NAMALWA (cell line): ENCODE measurements at regions not wholly inside any gene's neighbourhood (a gene's known extent, or its start where the extent isn't known, plus 50 kb on each side); places are given as distances from the start of the nearest gene placed in this dataset.
"Not testable (repeated sequence)": the region's sequence is repeated elsewhere in the genome, so short reads cannot be mapped to it uniquely, and the experiment has no call there.

Source experiments
- DNase-seq: peaks from one replicate; pipeline ENCODE4 v3.0.0-alpha.2; 2015; ENCODE audit warnings: low spot score

GRCh38 chr13:78540058-78540457, 63.3 kb downstream of the POU4F1 start:
- DNase-seq = no peak

DNA sequence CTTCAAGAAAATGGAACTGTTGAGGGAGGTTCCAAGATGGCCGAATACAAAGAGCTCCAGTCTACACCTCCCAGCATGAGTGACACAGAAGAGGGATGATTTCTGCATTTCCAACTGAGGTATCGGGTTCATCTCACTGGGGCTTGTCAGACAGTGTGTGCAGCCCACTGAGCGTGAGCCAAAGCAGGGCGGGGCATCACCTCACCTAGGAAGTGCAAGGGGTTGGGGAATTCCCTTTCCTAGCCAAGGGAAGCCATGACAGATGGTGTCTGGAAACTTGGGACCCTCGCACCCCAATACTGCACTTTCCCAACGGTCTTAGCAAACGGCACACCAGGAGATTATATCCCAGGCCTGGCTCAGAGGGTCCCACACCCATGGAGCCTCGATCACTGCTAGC, 77.3 kb downstream of the POU4F1 start:
- not testable (repeated sequence) for DNase-seq

GRCh38 chr13:78524936-78525335, 78.4 kb downstream of the POU4F1 start:
- no peak for DNase-seq

DNA sequence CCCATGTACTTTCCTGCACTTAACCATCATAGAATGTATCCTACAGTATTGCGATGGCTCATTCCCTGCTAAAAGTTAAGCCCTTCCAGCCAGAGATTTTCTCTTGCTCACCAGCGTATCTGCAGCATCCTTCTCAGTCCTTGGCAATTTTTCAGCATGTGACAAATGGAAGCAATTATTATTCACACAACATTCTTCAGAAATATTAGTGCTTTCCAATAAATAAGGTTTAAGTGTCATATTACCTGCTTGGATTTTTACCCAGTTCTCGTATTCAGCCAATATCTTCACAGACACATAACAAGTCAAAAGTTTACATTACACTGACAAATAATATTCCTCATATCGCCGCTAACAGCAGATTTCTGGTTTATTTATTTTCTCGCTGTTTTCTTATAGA, 82.3 kb downstream of the POU4F1 start:
- DNase-seq = no peak

DNA sequence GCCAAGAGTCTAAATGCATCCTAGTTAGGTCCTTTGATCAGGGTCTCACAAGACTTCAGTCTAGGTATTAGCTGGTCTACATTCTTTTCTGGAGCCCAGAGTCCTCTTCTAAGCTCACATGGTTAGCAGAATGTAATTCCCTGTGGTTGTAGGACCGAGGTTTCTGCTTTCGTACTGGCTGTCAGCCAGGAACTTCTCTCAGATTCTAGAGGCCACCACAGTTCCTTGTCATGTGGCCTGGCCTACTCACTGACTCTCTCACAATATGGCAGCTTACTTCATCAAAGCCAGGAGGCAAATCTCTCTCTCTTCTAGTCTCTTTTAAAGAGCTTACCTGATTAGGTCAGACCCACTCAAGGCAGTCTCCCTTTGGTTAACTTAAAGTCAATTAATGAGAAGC, 82.9 kb downstream of the POU4F1 start:
- no peak for DNase-seq

DNA sequence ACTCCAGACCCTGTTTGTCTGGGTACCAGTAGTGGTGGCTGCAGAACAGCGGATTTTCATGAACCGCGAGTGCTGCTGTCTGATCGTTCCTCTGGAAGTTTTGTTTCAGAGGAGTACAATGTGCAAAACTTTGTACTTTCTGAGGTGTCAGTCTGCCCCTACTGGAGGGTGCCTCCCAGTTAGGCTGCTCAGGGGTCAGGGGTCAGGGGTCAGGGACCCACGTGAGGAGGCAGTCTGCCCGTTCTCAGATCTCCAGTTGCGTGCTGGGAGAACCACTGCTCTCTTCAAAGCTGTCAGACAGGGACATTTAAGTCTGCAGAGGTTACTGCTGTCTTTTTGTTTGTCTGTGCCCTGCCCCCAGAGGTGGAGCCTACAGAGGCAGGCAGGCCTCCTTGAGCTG, 84.9 kb downstream of the POU4F1 start:
- DNase-seq = not testable (repeated sequence)

- no peak for DNase-seq
Measured at GRCh38 chr13:78499802-78500201, 103.5 kb downstream of the POU4F1 start.

DNA sequence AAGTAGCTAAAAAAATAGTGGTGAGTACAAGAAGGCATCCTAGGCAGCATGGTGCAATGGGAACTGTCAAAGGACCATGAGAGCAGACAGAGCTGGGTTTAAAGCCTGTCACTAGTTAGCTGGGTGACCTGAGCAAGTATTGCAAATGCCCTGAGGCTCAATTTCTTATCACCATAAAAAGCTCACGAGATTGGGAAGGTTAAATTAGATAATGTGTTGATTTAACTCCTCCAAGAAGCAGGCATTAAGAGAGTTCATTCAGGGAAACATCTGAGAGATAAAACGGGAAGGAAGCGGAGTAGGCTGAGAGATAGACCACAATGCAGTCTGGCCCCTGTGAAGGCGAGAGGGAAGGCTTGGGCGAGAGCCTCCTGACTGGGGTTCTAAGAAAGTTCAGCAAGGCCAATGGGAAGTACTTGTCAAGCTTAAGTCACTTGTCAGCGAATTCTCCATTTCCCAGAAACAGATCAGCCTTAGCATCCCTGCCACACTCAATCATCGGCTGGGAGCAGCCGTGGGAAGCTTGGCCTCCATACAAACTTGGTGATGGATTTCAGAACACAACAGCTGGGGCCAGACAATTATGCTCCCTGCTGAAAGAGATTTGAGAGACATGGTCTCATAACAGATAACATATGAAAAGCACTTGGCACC, 105.5 kb downstream of the POU4F1 start:
- no peak for DNase-seq

DNA sequence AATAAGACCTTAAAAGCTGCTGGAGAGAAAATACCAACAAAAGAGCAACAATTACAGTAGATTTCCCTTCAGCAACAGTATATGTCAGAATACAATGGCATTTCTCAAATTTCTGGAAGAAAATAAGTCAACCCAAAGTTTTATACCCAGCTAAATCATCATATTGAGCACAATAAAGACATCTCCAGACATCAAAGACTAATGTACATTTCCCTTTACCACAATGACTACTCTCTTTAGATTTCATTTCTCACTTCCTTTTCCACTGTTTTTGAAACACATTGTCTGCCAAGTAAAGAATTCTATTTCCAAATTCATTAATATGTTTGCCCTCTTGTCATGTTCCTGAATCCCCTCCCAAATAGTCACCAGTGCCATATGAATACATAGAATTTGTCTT, 111.4 kb downstream of the POU4F1 start:
- no peak for DNase-seq

DNA sequence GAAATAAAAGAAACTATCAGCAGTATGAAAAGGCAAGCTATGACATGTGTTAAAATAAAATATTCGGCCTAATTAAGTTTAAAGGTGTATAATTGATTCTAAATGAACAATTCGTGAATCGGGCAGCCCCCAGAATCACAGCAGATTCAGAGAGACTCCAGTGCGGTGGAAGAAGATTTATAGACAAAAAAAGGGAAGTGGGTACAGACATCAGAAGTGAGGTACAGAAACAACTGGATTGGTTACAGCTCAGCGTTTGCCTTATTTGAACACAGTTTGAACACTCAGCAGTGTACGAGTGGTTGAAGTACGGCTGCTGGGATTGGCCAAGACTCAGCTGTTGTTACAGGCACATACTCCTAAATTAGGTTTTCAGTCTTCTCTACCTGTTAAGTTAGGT, 113.1 kb downstream of the POU4F1 start:
- DNase-seq = not testable (repeated sequence)

DNA sequence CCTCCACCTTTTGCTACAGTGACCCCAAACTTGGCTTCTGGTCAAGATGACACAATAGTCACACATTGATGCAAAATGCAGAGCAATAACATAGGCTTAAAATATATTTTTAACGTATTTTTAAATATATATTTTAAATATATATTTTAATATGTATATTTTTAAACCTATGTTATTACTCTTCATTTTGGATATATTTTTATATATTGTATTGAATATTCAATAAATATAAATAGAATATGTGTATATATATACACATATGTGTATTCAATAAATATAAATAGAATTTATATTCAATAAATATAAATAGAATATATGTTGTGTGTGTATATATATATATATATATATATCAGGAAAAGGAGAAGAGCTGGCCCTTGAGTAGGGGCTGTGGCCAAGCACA, 115.6 kb downstream of the POU4F1 start:
- DNase-seq = no peak

- no peak for DNase-seq
Measured at GRCh38 chr13:78485803-78486202, 117.5 kb downstream of the POU4F1 start.

GRCh38 chr13:78478183-78478582, 125.2 kb downstream of the POU4F1 start:
- no peak for DNase-seq

- DNase-seq = no peak
Measured at GRCh38 chr13:78476910-78477309, 126.4 kb downstream of the POU4F1 start.

GRCh38 chr13:78468621-78469020, 134.7 kb downstream of the POU4F1 start:
- no peak for DNase-seq

DNA sequence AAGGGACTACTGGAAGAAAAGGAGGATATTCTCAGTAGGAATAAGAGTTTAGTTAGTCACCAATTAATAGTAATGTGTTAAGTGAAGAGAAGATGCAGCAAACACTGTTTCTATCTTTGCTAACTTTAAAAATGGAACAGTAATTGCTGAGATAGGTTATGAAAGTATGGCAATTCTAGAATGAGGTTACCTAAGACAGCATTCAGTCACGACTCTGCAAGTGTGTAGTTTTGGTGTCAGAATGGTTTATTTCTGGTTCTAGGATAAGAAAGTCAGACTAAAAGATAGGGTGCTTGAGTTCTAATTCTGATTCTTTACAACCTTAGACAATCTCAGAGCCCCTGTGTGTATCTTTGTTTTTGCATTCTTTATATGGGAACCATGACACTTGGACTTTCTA, 138.1 kb downstream of the POU4F1 start:
- no peak for DNase-seq

DNA sequence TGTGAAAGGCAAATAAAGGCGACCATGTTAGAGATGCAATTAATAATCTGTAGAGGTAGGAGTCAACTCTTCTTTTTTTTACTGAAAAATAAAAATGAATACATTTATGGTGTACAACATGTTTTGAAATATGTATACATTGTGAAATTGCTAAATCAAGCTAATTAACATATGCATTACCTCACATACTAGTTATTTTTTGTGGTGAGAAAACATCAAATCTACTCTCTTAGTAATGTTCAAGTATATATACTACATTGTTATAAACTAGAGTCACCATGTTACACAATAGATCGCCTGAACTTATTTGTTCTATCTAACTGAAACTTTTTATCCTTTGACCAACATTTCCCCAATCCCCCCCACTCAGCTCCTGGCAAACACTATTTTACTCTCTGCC, 143.2 kb downstream of the POU4F1 start:
- no peak for DNase-seq

GRCh38 chr13:78443839-78444238, 159.5 kb downstream of the POU4F1 start:
- no peak for DNase-seq

DNA sequence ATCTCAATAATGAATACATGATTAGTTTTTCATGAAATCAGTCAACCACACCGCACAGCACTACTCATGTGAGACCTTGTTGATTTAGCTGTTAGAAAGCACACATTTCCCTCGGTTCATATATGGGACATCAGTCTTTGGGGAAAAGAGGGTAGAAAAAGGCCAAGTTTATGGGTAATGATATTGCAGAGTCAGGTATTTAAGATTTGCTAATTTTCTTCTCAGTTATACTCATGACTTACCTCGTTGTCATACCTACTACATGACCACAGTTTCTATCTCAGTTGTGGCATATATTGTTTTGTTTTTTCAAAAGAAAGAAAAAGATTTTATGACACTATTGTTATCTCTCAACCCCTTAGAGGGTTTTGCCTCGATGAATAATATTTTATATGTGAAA, 165.6 kb downstream of the POU4F1 start:
- no peak for DNase-seq

DNA sequence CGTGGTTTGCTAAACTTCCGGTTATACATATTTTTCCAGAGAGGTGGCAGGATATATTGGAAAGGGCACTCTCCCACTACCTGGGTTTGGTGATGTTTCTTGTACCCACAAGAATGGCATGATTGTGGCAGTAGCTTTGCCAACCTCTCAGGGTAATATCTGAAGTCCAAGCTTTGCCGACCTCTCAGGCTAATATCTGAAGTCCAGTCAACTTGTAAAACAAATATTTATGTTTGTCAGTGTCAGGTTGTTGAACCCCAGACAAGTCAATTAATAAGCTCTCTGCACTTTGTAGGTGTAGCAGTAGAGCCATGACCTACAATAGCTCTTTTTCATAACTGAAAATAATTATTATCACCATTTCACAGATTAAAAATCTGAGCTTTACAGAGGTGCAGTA, 167.0 kb downstream of the POU4F1 start:
- DNase-seq = no peak

GRCh38 chr13:78431328-78431727, 172.0 kb downstream of the POU4F1 start:
- no peak for DNase-seq

- DNase-seq = no peak
Measured at GRCh38 chr13:78430811-78431210, 172.5 kb downstream of the POU4F1 start.

GRCh38 chr13:78430166-78430791, 173.1 kb downstream of the POU4F1 start:
- DNase-seq = no peak

DNA sequence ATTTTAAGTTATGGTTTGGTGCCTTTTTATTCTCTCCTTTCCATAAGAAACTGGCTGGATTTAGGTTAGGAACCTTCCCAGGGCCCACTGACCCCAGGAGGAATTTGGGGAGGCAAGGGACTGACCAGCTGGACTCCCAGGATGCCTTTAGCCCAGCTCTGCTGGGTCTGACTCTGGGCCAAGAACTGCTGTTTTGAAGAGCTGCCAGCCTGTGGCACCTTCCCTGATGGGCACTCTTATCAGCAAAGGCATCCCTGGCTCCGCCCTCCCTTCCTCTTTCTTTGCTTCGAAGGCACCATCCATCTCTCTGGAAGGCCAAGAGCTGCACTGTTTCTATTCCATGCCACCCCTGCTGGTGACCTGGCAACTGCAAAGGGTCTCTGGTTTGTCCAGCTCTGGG, 174.7 kb downstream of the POU4F1 start:
- no peak for DNase-seq
